ENCODE measurements at regions not wholly inside any gene's neighbourhood (a gene's known extent, or its start where the extent isn't known, plus 50 kb on each side); places are given as distances from the start of the nearest gene placed in this dataset.
"Not testable (repeated sequence)": the region's sequence is repeated elsewhere in the genome, so short reads cannot be mapped to it uniquely, and the experiment has no call there.

- peak in 2 of 14 donors; percentile 32 to 51 for DNase-seq
Measured at GRCh38 chr10:44300666-44301649, 83.9 kb downstream of the CXCL12 start.

- DNase-seq, result no peak
Measured at GRCh38 chr10:44298713-44299112, 86.2 kb downstream of the CXCL12 start.

- DNase-seq, result no peak
Measured at GRCh38 chr10:44297963-44298362, 86.9 kb downstream of the CXCL12 start.

- DNase-seq, result no peak
Measured at GRCh38 chr10:44295644-44296241, 89.2 kb downstream of the CXCL12 start.

GRCh38 chr10:44294726-44295412 is 90.0 kb downstream of the CXCL12 start:
- DNase-seq, result no peak

- no peak for DNase-seq
Measured at GRCh38 chr10:44293842-44294241, 91.1 kb downstream of the CXCL12 start.

- DNase-seq, result no peak
Measured at GRCh38 chr10:44293306-44293778, 91.6 kb downstream of the CXCL12 start.

GRCh38 chr10:44292390-44293002 is 92.4 kb downstream of the CXCL12 start:
- DNase-seq, result peak in 4 of 14 donors; percentile 19 to 42 (median 30)

GRCh38 chr10:44291091-44291490 is 93.8 kb downstream of the CXCL12 start:
- DNase-seq, result no peak

- no peak for DNase-seq
Measured at GRCh38 chr10:44289125-44289524, 95.8 kb downstream of the CXCL12 start.

- DNase-seq, result no peak
Measured at GRCh38 chr10:44287408-44287807, 97.5 kb downstream of the CXCL12 start.

GRCh38 chr10:44284198-44285084 is 100.5 kb downstream of the CXCL12 start:
- no peak for DNase-seq

GRCh38 chr10:44282626-44283300 is 102.1 kb downstream of the CXCL12 start:
- no peak for DNase-seq

GRCh38 chr10:44281662-44282061 is 103.2 kb downstream of the CXCL12 start:
- no peak for DNase-seq

- DNase-seq, result no peak
Measured at GRCh38 chr10:44281089-44281613, 103.7 kb downstream of the CXCL12 start.

- DNase-seq, result no peak
Measured at GRCh38 chr10:44280226-44281014, 104.5 kb downstream of the CXCL12 start.

- no peak for DNase-seq
Measured at GRCh38 chr10:44279426-44280126, 105.3 kb downstream of the CXCL12 start.

- DNase-seq, result no peak
Measured at GRCh38 chr10:44278837-44279324, 106.0 kb downstream of the CXCL12 start.

GRCh38 chr10:44268435-44268948 is 116.4 kb downstream of the CXCL12 start:
- not testable (repeated sequence) for DNase-seq
